ENCODE measurements at regions not wholly inside any gene's neighbourhood (a gene's known extent, or its start where the extent isn't known, plus 50 kb on each side); places are given as distances from the start of the nearest gene placed in this dataset.
"Not testable (repeated sequence)": the region's sequence is repeated elsewhere in the genome, so short reads cannot be mapped to it uniquely, and the experiment has no call there.

DNA sequence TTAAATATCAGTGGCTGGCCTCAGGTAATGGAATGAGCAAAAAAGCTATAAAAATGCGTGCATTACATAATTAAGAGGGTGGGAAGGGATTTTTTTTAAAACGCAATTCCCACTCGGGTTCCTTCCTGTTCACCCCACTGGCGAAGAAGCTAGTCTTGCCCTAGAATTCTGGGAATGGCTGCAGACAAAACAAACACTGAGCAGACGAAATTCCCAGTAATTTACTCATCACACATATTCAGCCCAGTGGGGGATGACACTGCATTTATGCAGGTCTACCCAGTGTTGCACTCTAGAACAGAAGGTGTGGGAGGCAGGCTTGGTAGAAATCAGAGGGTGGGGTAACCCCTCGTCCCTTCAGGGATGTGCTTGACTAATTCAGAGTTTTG is 2695.0 kb upstream of the DEFB115 start:
- peak; percentile 53 for DNase-seq

DNA sequence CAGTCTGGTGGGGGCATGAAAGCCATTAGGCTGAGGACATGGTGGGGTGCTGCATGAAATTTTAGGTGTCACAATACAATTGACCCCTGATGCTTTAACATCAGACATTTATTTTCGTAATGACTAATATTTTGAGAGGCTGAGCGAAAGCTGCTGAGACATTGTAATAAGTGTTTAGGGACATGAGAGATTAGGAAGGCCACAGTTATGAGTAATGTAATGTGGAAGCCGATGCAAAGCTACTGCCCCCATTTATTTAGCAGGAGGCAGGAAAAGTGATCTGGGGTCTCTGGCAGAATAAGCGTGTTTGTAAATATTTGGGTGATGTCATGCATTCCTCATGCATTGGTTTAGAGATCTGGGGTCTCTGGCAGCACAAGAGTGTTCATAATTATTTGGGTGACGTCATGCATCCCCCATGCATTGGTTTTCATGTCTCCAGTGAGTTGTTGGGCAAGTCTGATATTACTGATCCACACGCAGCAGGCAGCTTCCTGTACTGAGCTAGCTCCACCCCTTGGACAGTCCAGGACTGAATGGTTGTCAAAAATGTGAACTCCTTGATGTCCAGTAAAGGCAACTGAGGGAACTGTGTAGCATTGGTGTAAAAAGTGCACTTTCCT is 2694.5 kb upstream of the DEFB115 start:
- DNase-seq = peak; percentile 58

DNA sequence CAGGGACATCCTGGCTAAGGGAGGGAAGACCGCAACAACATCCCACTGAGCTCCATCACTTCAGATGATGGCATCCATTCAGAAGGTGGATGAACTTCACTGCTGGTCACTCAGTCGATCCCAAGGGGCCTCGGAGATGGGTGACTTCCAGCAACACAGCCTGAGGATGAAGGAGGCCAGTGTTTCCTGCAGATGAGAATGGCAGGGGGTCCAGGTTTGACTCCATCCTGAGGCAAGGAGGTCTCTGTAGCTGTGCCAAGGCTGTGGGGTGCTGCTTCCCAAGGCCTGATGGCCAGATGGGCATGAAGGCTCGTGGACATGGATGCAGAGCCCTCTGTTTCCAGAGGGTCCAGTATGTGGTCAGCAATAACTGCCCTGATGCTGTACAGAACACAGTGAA is 2693.4 kb upstream of the DEFB115 start:
- not testable (repeated sequence) for DNase-seq

DNA sequence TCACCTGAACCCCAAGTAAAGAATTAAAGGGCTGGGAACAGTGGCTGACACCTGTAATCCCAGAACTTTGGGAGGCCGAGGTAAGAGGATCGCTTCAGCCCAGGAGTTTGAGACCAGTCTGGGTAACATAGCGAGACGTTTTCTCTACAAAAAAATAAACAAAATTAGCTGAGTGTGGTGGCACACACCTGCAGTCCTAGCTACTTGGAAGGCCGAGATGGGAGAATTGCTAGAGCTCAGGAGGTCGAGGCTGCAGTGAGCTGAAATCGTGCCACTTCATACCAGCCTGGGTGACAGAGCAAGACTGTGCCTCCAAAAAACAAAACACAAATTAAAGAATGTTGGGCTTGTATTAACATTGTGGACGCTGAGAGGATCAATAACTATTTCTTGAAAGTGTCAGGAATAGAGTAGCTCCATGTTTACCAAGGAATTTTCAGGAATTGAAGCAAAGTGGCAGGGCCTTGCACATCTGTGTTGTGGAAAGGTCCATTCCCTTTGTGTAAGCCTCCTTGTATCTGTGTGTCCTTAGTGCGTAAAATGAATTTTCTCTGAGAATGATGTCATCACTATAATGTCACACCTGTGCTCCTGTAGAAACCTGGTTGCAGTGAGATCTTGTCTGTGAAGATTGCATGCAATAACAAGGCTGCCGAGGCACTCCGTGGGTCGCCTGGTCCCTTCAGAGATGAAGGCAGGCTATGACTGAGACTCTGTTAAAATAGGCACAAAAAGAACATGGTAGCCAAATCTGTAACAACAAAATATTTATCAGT is 2692.6 kb upstream of the DEFB115 start:
- not testable (repeated sequence) for DNase-seq

DNA sequence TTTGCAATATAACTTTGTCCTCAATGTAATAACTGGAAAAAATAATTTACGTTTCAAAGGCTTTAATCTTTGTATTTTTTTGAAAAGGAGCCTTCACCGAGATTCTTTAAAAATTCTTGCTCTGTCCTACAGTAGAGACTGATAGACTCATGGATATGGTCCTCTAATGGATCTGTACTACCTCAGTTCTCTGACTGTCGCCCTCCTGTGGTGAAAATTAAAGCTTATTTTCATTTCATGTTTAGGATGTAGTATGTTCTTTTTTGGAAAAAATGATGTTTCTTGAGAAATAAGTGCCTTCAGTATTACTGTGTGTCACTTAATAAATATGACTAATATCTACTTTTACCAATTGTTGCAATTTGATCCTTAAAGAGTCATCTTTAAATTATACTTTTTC is 2681.5 kb upstream of the DEFB115 start:
- not testable (repeated sequence) for DNase-seq

DNA sequence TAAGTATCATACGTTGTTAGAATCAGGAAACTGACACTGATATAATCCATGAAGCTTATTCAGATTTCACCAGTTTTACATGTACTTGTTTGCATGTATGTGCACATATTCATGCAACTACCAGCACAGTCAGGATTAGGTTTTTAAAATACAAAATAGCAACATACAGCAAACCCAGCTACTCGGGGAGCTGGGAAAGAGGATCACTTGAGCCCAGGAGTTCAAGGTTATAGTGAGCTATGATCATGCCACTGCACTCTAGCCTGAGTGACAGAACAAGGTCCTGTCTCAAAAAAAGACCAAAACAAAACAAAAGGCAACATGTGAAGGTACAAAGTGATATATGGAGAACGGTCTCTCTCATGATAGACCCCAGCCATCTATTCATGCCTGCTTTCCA is 2665.8 kb upstream of the DEFB115 start:
- not testable (repeated sequence) for DNase-seq

DNA sequence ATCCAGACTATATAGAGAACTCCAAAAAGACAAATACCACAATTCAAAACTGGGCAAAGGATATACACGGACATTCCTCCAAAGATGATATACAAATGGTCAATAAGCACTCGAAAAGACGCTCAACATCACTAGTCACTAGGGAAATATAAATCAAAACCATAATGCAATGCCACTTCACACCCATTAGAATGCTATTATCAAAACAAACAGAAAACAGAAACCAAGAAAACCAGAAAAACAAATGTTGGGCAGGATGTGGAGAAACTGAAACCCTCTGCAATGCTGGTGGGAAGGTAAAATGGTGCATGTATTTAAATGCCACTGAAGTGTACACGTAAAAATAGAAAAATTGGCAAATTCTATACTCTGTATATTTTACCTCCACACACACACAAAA is 2664.1 kb upstream of the DEFB115 start:
- DNase-seq = not testable (repeated sequence)

DNA sequence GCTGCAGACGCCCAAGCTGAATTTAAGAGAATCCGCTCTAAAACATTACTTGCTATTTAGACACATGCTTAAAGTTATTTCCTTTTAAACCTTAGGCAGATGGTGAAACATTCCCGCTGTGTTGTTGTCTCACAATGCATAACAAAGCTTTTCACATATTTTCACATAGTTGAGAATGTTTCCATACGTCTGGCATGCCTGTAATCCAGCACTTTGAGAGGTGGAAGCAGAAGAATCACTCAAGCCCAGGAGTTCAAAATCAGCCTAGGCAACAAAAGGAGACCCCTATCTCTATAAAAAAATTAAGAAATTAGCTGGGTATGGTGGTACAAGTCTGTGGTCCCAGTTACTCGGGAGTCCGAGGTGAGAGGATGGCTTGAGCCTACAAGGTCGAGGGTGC is 2663.0 kb upstream of the DEFB115 start:
- not testable (repeated sequence) for DNase-seq

DNA sequence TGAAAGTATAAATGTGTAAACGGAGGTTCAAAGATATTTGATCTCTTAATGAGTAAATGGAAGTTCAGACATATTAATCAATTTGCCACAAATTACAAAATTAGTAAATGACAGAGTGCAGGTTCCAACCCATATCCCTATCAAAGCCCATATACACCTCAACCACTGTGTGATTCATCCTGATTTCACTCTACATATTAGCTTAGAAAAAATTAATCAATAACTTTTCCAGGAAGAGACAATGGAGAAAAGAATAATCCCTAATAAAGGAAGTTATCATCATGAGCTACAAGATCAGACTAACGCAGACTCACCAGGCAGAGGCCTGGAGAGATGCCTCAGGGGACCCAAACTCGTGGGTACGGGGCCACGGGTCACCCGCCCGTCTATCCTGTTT is 2655.5 kb upstream of the DEFB115 start:
- not testable (repeated sequence) for DNase-seq

DNA sequence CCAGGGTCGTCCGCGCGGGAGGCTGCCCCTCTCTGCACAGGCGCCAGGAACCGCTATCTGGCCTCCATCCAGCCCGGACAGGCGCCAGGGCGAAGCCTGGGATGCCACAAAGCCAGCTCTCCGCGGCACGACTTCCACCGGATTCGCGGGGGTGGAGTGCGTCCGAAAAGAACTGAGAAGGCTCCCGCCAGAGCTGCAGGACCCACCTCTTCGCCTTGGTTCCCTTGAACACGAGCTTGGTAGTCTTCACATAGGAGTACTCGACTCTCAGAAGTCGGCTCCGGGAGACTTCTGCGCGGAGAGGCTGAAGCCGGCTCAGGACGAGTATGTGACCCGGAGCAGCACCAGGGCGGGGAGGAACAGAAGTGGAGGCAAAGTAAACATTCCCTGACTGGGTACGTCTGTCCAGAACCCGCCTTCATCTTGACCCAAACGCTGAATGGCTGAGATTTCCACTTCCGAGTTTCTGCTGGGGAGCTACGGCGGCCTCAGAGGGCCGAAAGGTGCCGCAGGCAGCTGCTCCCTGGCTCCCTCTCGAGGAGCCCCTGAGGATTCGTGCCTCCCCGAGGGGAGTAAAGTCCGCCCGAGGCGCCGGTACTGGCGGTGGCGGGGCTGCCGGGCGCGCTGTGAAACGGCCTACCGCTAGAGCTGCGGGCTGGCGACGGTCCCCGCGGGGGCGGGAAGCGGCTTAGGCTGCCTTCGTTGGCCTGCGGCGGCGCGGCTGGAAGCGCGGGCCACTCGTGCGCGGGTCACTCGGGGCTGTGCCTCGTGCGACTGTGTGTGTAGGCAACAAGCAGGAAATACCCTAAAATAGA is 2654.9 kb upstream of the DEFB115 start:
- DNase-seq = peak; percentile 90

DNA sequence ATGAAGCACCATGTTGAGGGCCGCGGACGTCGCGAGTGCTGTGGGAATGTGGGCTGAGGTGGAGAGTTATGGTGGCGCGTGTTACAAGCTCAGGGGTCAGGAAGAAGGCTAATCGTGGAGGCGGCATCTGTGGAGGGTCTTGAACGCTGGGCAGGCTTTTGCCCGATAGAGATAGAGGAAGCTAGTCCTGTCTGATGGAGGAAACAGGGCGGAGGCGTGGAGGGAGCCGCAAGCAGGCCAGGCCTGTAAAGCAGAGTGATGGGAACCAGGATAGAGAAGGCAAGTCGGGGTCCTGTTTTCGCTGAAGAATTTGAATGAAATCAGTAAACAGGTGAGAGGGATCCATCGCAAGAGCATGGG is 2654.3 kb upstream of the DEFB115 start:
- DNase-seq = not testable (repeated sequence)

DNA sequence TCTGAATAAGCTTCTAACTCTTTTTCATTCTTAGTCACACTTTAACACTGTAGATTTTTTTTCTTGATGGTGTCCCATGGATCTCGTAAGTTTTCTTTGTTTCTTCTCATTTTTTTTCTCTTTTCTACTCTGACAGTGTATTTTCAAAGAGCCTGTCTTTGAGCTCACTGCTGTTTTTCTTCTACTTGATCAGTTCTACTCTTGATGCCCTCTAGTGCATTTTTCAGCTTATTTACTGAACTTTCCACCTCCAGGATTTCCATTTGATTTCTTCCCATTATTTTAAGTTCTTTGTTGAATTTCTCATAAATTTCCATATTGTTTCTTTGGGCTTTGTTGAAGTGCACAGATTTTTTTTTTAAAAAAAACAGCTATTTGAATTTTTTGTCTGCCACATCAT is 2641.1 kb upstream of the DEFB115 start:
- no peak for DNase-seq

DNA sequence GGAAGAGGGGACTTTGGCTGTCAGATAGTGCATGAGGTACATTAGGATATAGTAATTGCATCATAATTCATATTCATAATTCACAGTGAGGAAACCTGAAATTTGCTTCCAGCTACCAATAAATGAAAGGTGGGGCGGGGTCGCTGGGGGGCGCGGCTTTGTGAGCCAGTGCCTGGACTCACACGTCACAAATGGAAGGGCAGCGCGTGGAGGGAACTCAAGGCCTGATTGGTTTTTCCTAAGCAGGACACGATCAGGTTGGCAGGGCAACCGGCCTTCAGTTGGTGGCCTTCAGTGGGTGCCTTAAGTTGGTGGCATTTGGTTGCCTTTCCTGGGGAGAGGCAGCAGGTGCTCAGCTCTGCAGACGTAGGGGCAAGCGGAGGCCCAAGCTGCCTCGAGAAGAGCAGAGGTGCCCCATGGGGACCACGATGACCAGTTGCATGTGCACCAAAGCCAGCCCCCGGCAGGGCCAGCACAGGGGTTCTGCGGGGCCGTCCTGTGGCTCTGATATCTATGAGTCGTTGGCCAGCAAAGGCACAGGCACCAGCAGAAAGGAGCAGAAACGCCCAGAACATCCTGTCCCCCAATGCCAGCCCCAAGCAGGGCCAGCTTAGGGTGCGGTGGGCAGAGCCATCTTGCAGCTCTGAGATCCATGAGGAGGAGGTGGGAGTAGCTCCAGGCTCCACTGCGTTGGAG is 2637.4 kb upstream of the DEFB115 start:
- not testable (repeated sequence) for DNase-seq

DNA sequence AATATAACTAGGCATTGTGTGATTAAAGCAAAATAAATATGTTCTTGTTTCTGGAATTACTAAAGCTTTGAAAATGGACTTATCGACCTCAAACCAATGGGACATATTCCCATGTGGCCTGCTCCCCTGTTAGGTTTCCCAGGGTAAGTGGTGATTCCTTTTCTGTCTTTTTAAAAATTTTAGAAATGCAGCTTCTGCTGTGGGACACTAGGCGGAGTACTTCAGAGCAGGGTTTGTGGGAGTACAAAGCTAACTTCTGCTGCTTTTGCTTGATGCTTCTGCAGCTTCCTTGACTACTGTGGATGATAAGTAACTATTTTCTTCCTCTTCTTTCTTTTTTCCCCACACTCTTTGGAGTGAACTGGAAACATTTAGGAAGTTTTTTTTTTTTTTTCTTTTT is 2632.4 kb upstream of the DEFB115 start:
- not testable (repeated sequence) for DNase-seq

DNA sequence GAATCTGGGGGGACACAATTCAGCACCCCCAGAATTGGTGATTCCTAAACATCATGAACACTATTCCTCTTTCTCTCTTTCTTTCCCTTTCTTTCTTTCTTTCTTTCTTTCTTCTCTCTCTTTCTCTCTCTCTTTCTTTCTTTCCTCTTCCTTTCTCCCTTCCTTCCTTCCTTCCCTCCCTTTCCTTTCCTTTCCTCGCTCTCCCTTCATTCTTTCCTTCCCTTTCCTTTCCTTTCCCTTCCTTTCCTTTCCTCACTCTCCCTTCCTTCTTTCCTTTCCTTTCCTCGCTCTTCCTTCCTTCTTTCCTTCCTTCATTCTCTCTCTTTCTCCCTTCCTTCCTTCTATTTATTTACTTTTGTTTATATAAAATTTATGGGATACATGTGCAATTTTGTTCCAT is 2616.6 kb upstream of the DEFB115 start:
- not testable (repeated sequence) for DNase-seq

Measured in HCEC 1CT (cell line).